RWPE1 (cell line): ENCODE measurements at regions not wholly inside any gene's neighbourhood (a gene's known extent, or its start where the extent isn't known, plus 50 kb on each side); places are given as distances from the start of the nearest gene placed in this dataset.

Experiments
- CTCF ChIA-PET: fragments of 350-600 bp; sonication (Branson Sonifier 250); formaldehyde crosslinking; extraction: SDS; loops from one replicate; lab custom pipeline; 2021; lab: Yijun Ruan, JAX
- POLR2A ChIA-PET: fragments of 400-600 bp; formaldehyde crosslinking; extraction: SDS; loops from one replicate; lab custom pipeline; 2020; ENCODE audit warnings: antibody characterized with exemption; ENCODE audit not compliant: low non-redundant PET; lab: Yijun Ruan, JAX
- DNase-seq: peaks from one replicate; pipeline ENCODE4 v3.0.0; 2012; ENCODE audit warnings: low spot score
- H3K27ac ChIP-seq: fragments of 450-650 bp; 2 replicates; pipeline ENCODE4 v1.5.1; 2017
- CTCF ChIP-seq: fragments of 450-650 bp; conservative IDR thresholded peaks from 2 replicates; pipeline ENCODE4 v1.5.1; 2017; ENCODE audit warnings: low read depth, mild to moderate bottlenecking

DNA sequence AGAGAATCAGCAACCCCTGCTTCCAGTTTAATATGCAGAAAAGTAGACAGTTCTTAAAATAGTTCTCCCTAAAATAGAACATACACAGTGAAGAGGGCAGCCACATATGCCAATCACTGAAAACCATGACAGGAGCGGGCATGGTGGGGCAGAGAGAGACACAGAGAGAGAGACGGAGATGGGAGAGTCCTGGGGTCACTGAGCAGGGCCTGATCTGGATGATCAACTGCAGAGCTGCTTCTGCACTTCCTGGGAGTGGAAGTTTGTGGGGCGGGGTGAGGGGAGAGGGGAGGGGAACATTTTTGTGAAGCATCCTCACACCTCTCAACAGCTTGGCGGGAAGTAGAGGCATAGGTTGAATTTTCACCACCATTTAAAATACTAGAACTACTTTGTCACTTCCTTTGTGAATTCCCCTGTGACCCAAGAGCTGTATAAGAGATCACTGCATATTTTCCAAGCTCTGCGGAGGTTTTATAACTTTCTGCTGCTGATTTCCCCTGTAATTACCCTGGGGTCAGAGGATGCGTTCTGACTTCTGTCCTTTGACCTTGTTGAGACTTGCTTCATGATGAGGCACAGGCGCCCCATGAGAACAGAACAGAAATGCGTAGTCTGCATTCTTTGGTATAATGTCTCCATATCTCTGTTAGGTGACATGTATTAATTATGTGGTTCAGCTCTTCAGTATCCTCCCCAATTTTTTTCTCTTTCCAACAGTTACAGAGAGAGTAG lies 419.4 kb downstream of the BRD1 start:
- no peak for TF ChIP-seq CTCF
- DNase-seq: no peak
- CTCF ChIA-PET: no interaction called here
- H3K27ac ChIP-seq: no peak overlapping the region
- POLR2A ChIA-PET: no interaction called here

GRCh38 chr22:49406879-49407587 lies 420.6 kb downstream of the BRD1 start:
- POLR2A ChIA-PET: no interaction called here
- TF ChIP-seq CTCF: no peak
- CTCF ChIA-PET: no interaction called here
- no peak for DNase-seq
- H3K27ac ChIP-seq: no peak overlapping the region

DNA sequence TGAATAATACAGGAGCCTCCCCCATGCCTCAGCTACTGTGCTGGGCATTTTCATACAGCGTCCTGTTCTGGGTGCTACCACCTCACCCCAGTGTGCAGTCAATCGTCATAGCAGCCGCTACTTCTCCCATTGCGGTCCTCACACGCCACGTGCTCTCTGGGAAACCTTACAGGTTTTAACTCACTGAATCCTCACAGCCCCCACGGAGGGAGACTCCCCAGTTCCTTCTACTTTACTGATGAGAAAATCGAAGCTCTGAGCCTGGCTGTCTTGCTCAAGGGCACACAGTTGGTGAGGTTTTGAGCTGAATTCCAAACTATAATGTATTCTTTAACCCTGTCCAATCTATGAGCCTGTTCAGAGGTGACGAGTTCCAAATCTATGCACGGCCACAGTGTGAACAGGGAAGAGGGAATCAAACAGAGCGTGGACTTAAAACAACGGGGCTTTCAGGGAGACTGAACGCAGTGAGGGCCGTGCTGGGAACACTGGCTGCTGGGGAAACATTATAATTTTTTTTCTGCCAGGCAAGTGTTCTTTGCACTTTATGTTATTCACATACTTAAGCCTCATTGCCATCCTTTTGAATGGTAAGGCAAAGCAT lies 421.5 kb downstream of the BRD1 start:
- POLR2A ChIA-PET: no interaction called here
- no peak for DNase-seq
- TF ChIP-seq CTCF: no peak
- H3K27ac ChIP-seq: no peak overlapping the region
- CTCF ChIA-PET: no interaction called here

- ChIA-PET CTCF (no interaction called here), POLR2A (no interaction called here)
- no peak overlapping the region for H3K27ac ChIP-seq
- DNase-seq: no peak
- TF ChIP-seq CTCF: no peak
Measured at GRCh38 chr22:49405590-49405989, 422.1 kb downstream of the BRD1 start.

GRCh38 chr22:49404576-49405241 lies 423.0 kb downstream of the BRD1 start:
- no peak overlapping the region for H3K27ac ChIP-seq
- ChIA-PET CTCF (no interaction called here), POLR2A (no interaction called here)
- no peak for DNase-seq
- TF ChIP-seq CTCF: no peak

DNA sequence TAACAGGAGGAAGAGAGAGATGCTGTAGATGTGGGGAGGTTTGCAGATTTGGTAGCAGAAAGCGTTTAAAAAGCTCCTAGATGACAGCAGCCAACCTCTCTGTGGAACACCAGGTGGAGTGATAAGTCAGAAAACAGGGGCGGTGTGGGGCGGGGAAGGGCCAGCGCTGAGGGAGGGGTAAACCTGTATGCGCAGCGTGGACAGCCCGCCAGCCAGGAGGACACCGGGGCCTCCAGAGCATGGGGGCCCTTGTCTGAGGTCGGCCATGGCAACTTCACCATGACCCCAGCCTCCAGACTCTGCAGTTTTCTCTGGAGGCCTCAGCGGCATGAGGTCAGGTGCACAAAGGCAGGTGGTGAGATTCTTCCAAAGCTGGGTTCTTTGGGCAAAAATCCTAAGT lies 423.7 kb downstream of the BRD1 start:
- ChIA-PET POLR2A (no interaction called here), CTCF (no interaction called here)
- TF ChIP-seq CTCF: no peak
- no peak overlapping the region for H3K27ac ChIP-seq
- DNase-seq: no peak
